SU-DHL-6 (cell line): ENCODE measurements at regions not wholly inside any gene's neighbourhood (a gene's known extent, or its start where the extent isn't known, plus 50 kb on each side); places are given as distances from the start of the nearest gene placed in this dataset.

Experiments
- H2AFZ ChIP-seq: fragments of 200-600 bp; sonication (generic); 2 replicates; pipeline ENCODE4 v1.6.1; 2014; ENCODE audit warnings: low read depth, mild to moderate bottlenecking, moderate library complexity, mixed read lengths, antibody characterized with exemption, low read length; ENCODE audit not compliant: severe bottlenecking
- H3F3A ChIP-seq: fragments of 200-600 bp; shearing (Covaris generic); 2 replicates; pipeline ENCODE4 v1.6.0; 2016; ENCODE audit warnings: antibody characterized with exemption, mild to moderate bottlenecking; ENCODE audit not compliant: insufficient read depth
- H3K27ac ChIP-seq: fragments of 200-600 bp; sonication (generic); 2 replicates; pipeline ENCODE4 v1.5.1; 2016; ENCODE audit warnings: low read depth, mild to moderate bottlenecking, low read length, moderate library complexity, mixed read lengths
- H3K27me3 ChIP-seq: fragments of 200-600 bp; sonication (generic), shearing (Covaris generic); 2 replicates; pipeline ENCODE4 v1.6.0; 2014; ENCODE audit warnings: mild to moderate bottlenecking, low read length
- H3K36me3 ChIP-seq: fragments of 200-600 bp; sonication (generic); 2 replicates; pipeline ENCODE4 v1.6.1; 2014; ENCODE audit warnings: mild to moderate bottlenecking, low read length, mixed read lengths
- H3K4me2 ChIP-seq: fragments of 300-600, 200-600 bp; shearing (Covaris generic), sonication (generic); 2 replicates; pipeline ENCODE4 v1.6.0; 2014; ENCODE audit warnings: low read length, low read depth, mild to moderate bottlenecking; ENCODE audit not compliant: poor library complexity, severe bottlenecking
- H3K4me3 ChIP-seq: fragments of 200-600 bp; sonication (generic); 2 replicates; pipeline ENCODE4 v1.5.1; 2014; ENCODE audit warnings: antibody characterized with exemption, low read length, mild to moderate bottlenecking, mixed read lengths; ENCODE audit not compliant: insufficient read depth, poor library complexity, severe bottlenecking
- H3K79me2 ChIP-seq: fragments of 200-600 bp; sonication (generic); 2 replicates; pipeline ENCODE4 v1.6.1; 2014; ENCODE audit warnings: mild to moderate bottlenecking, low read length, moderate library complexity; ENCODE audit not compliant: insufficient read depth
- H3K9ac ChIP-seq: fragments of 200-600 bp; sonication (generic); 2 replicates; pipeline ENCODE4 v1.7.0; 2014; ENCODE audit warnings: mild to moderate bottlenecking, low read length
- H3K9me2 ChIP-seq: fragments of 200-600 bp; sonication (generic); replicated peaks from 2 replicates; pipeline ENCODE4 v1.6.1; 2014; ENCODE audit warnings: low read length; ENCODE audit not compliant: insufficient read depth
- H3K9me3 ChIP-seq: fragments of 200-600 bp; sonication (generic); 2 replicates; pipeline ENCODE4 v1.6.1; 2014; ENCODE audit warnings: low read length, mixed read lengths; ENCODE audit not compliant: insufficient read depth
- H4K20me1 ChIP-seq: fragments of 200-600 bp; sonication (generic); 2 replicates; pipeline ENCODE4 v1.6.1; 2014; ENCODE audit warnings: low read depth, mild to moderate bottlenecking, antibody characterized with exemption, low read length, moderate library complexity, mixed read lengths
- EZH2phosphoT487 ChIP-seq: fragments of 200-600 bp; sonication (generic), shearing (Covaris generic); conservative IDR thresholded peaks from 2 replicates; pipeline ENCODE4 v1.6.1; 2018; ENCODE audit warnings: mild to moderate bottlenecking, antibody characterized with exemption, low read length, moderate library complexity, mixed read lengths
- TF ChIP-seq, protein P1 (sequence below): fragments of 200-600 bp; sonication (generic); IDR thresholded peaks from one replicate; pipeline ENCODE4 v1.5.1; 2017; ENCODE audit warnings: antibody characterized with exemption, mild to moderate bottlenecking, low read length, moderate library complexity; ENCODE audit not compliant: insufficient read depth, poor library complexity, severe bottlenecking

DNA sequence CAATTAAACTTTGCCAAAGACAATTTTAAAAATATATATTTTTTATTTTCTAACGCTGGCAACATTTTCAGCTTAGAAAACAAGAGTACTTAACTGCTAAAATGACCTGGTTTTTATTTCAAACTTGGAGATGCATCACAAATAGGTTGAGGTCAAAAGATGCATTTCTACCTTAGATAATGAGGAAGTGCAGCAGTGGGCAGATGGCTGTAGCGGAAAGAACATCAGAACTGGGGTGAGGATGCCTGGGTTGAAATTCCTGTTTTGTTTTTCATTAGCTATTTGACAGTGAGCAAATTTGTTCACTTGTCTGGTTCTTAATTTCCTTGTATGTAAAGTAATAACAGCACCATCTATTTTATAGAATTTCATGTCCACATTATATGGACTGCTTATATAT is 524.8 kb upstream of the KLF4 start:
- H3F3A ChIP-seq = no peaks in the 10 kb centered on the region
- no peak for TF ChIP-seq EZH2phosphoT487
- TF ChIP-seq, protein P1, sequence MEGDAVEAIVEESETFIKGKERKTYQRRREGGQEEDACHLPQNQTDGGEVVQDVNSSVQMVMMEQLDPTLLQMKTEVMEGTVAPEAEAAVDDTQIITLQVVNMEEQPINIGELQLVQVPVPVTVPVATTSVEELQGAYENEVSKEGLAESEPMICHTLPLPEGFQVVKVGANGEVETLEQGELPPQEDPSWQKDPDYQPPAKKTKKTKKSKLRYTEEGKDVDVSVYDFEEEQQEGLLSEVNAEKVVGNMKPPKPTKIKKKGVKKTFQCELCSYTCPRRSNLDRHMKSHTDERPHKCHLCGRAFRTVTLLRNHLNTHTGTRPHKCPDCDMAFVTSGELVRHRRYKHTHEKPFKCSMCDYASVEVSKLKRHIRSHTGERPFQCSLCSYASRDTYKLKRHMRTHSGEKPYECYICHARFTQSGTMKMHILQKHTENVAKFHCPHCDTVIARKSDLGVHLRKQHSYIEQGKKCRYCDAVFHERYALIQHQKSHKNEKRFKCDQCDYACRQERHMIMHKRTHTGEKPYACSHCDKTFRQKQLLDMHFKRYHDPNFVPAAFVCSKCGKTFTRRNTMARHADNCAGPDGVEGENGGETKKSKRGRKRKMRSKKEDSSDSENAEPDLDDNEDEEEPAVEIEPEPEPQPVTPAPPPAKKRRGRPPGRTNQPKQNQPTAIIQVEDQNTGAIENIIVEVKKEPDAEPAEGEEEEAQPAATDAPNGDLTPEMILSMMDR = no peak

DNA sequence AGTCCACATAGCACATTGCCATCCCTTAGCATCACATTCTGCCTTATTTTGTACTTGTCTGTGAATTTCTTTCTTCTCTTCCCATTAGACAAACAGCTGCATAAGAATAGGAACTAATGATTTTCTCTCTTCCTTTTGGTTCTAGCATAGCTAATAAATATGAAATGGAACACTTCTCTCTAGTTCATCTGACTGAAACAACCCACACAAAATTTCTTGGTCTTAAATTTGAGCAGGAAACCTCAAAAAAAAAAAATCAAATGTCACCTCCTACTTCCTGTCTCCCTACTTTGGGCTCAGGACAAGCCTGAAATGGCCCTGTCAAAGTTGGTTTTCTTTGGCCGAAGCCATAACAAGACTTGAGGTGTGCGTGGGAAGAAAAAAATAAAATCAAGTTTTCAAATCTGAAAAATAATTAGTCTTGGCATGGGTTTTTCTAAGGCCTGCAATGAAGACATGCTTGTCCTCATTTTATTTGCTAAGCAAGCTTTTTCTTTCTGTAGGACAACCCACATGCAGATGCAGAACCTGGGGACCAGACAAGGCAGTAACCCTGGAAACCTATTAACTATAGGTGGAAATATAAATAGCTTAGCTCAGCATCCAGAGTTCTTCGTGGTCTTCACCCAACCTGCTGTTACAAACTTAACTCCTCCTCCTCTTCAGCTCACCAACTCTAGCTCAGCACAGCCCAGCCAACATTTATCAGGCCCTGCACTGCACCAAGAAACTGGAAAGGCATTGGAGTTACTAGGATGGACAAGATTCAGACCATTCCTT is 523.5 kb upstream of the KLF4 start:
- H3K4me2 ChIP-seq = no peak overlapping the region
- no peaks in the 10 kb centered on the region for H3K9me3 ChIP-seq
- no peaks in the 10 kb centered on the region for H4K20me1 ChIP-seq
- TF ChIP-seq EZH2phosphoT487 = no peak
- TF ChIP-seq, protein P1 = no peak
- no peak overlapping the region for H3K4me3 ChIP-seq
- no peaks in the 10 kb centered on the region for H3K9me2 ChIP-seq
- H3F3A ChIP-seq = no peaks in the 10 kb centered on the region
- no peak overlapping the region for H3K27ac ChIP-seq
- H3K79me2 ChIP-seq = no peaks in the 10 kb centered on the region
- H3K36me3 ChIP-seq = no peaks in the 10 kb centered on the region
- no peak overlapping the region for H2AFZ ChIP-seq
- no peaks in the 10 kb centered on the region for H3K27me3 ChIP-seq
- no peak overlapping the region for H3K9ac ChIP-seq

More for the DNA sequence above, 524.8 kb upstream of the KLF4 start:
- H4K20me1 ChIP-seq = no peaks in the 10 kb centered on the region
- H3K4me3 ChIP-seq = no peak overlapping the region
- H3K79me2 ChIP-seq = no peaks in the 10 kb centered on the region
- H2AFZ ChIP-seq = no peak overlapping the region
- H3K27ac ChIP-seq = no peak overlapping the region
- H3K27me3 ChIP-seq = no peaks in the 10 kb centered on the region
- no peaks in the 10 kb centered on the region for H3K36me3 ChIP-seq
- H3K9me3 ChIP-seq = no peaks in the 10 kb centered on the region
- H3K4me2 ChIP-seq = no peak overlapping the region
- H3K9ac ChIP-seq = no peak overlapping the region
- no peaks in the 10 kb centered on the region for H3K9me2 ChIP-seq

DNA sequence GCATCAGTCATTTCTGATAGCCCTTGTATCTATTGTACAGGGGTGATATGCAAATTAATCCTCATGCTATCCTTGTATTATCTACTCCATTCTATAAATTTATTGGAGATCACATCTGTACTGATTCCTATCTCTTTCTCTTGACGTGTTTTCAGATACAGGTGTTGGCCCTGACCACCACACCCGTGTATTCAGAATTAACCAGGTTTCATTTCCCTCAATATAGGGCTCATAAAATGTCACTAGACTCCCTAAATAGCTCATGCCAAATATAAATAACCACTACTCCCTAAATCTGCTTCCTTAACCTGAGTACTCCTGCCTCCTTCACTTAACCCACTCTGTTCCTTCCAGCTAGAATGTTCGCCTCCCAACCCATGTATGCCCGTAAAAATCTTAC is 522.8 kb upstream of the KLF4 start:
- Histone ChIP-seq H4K20me1 (no peaks in the 10 kb centered on the region), H3K9me2 (no peaks in the 10 kb centered on the region), H3F3A (no peaks in the 10 kb centered on the region), H3K9me3 (no peaks in the 10 kb centered on the region), H3K79me2 (no peaks in the 10 kb centered on the region), H3K36me3 (no peaks in the 10 kb centered on the region), H3K27me3 (no peaks in the 10 kb centered on the region), H3K27ac (no peak overlapping the region), H2AFZ (no peak overlapping the region), H3K4me3 (no peak overlapping the region), H3K9ac (no peak overlapping the region), H3K4me2 (no peak overlapping the region)
- TF ChIP-seq EZH2phosphoT487 = no peak
- TF ChIP-seq, protein P1 = no peak
